ENCODE measurements at regions not wholly inside any gene's neighbourhood (a gene's known extent, or its start where the extent isn't known, plus 50 kb on each side); places are given as distances from the start of the nearest gene placed in this dataset.
A peak's percentile ranks its signal among the peaks of the same experiment; 100 is the strongest.

DNA sequence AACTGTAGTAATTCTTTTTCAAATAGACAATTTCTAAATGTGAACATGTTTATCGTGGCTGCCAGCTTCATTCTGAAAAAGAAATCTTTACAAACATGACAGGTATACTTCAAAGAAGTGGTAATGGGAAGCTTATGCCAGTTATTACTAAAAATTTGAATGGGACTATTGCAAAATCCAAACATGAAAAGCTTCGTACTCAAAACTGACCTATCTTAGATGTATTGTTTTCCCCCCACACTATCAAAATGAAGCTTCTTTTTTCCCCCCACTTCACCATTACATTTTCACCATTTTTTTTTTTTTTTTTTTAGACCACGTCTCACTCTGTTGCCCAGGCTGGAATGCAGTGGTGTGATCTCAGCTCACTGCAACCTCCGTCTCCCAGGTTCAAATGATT is 50.4 kb upstream of the SERTAD2 start:
- ChIA-PET CTCF (interaction anchor here (0.6 to 1.5 kb wide), 8 partner anchors 9 to 110 kb away, joined by 3 to 6 read pairs (median 3); no protein-coding TSS in a partner anchor), POLR2A (interaction anchor here (0.6 to 1.1 kb wide), 4 partner anchors 9 to 146 kb away, joined by 3 to 12 read pairs (median 8); no protein-coding TSS in a partner anchor)
- no peaks in the 10 kb centered on the region for H3K9me3 ChIP-seq
- Mint-ChIP-seq H3K9me3 (peaks cover 0 to 9% (median 0%) of the 10 kb centered on the region in 3 donors), H3K27me3 (no peaks in the 10 kb centered on the region), H3K4me1 (peaks cover 10 to 16% (median 16%) of the 10 kb centered on the region in 3 donors), H3K27ac (no peak overlapping the region), H3K36me3 (peaks cover 10% of the 10 kb centered on the region), H3K4me3 (no peak overlapping the region)
- peaks cover 0 to 5% of the 10 kb centered on the region in 2 experiments for H3K4me1 ChIP-seq (ENCODE audit: control insufficient read depth in 1 of 2, extremely low read depth in 1 of 2, insufficient read depth in 2 of 2, low read length in 2 of 2)
- no peaks in the 10 kb centered on the region for H3K27me3 ChIP-seq (replicated peaks in 1 of 2; ENCODE audit: control insufficient read depth in 2 of 2, extremely low read depth in 1 of 2, insufficient read depth in 2 of 2, low read length in 1 of 2)
- no peaks in the 10 kb centered on the region for H3K36me3 ChIP-seq (ENCODE audit: control insufficient read depth in 2 of 2, extremely low read depth in 1 of 2, insufficient read depth in 1 of 2, low read length in 1 of 2)
- ATAC-seq (replicated peaks in 1 of 4), result no peak
- H3K4me3 ChIP-seq (ENCODE audit: control insufficient read depth in 1 of 2, extremely low read depth in 1 of 2, low read length in 1 of 2), result no peak overlapping the region
- no peak overlapping the region for H3K27ac ChIP-seq (ENCODE audit: low read length)
- WGBS (ENCODE audit: insufficient coverage), result 100% methylated on average over 1 of the region's 4 CpGs
- DNase-seq, result no peak

DNA sequence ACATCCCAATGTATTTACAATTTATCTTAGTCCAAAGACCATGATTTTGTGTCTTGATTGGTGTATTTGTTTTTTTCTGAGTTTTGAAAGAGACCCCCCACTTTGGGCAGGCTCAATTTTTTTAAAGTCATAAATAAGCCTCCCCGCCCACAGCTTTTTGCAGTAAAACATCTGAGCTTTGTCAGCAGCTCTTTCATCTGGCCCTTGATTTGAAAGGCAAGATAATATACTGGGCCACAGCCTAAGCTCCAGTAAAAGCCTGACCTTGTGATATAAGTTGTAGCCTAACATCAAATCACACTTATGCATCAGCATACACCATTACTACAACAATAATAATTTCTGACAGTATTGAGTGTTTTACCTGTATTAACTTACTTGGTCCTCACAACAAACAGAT is 51.3 kb upstream of the SERTAD2 start:
- ATAC-seq (replicated peaks in 1 of 4) (no peak), DNase-seq (no peak)
- no peak overlapping the region for H3K27ac Mint-ChIP-seq
- peaks cover 10% of the 10 kb centered on the region for H3K36me3 Mint-ChIP-seq
- H3K27me3 ChIP-seq (replicated peaks in 1 of 2; ENCODE audit: control insufficient read depth in 2 of 2, extremely low read depth in 1 of 2, insufficient read depth in 2 of 2, low read length in 1 of 2), result no peaks in the 10 kb centered on the region
- H3K9me3 ChIP-seq, result no peaks in the 10 kb centered on the region
- H3K36me3 ChIP-seq (ENCODE audit: control insufficient read depth in 2 of 2, extremely low read depth in 1 of 2, insufficient read depth in 1 of 2, low read length in 1 of 2), result no peaks in the 10 kb centered on the region
- H3K4me1 Mint-ChIP-seq, result peaks cover 2 to 8% (median 8%) of the 10 kb centered on the region in 3 donors
- no CpG with 5 or more reads among the region's 1 CpG for WGBS (ENCODE audit: insufficient coverage)
- H3K4me1 ChIP-seq (ENCODE audit: control insufficient read depth in 1 of 2, extremely low read depth in 1 of 2, insufficient read depth in 2 of 2, low read length in 2 of 2), result no peaks in the 10 kb centered on the region
- H3K27ac ChIP-seq (ENCODE audit: low read length), result no peak overlapping the region
- H3K4me3 ChIP-seq (ENCODE audit: control insufficient read depth in 1 of 2, extremely low read depth in 1 of 2, low read length in 1 of 2), result no peak overlapping the region
- ChIA-PET CTCF (no interaction called here), POLR2A (interaction anchor here (0.5 to 1.1 kb wide), 3 partner anchors 9 to 418 kb away, joined by 3 to 12 read pairs (median 4); no protein-coding TSS in a partner anchor)
- H3K4me3 Mint-ChIP-seq, result no peak overlapping the region
- no peaks in the 10 kb centered on the region for H3K27me3 Mint-ChIP-seq
- H3K9me3 Mint-ChIP-seq, result peaks cover 0 to 9% (median 0%) of the 10 kb centered on the region in 3 donors

DNA sequence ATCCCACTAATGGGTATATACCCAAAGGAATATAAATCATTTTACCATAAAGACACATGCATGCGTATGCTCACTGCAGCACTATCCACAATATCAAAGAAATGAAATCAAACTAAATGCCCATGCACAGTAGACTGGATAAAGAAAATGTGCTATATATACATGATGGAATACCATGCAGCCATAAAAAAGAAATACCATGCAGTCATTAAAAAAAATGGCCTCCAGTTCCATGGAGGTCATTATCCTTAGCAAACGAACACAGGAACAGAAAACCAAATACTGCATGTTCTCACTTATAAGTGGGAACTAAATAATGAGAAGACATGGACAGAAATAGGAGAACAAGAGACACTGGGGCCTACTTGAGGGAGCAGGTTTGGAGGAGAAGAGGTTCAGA is 53.6 kb upstream of the SERTAD2 start:
- POLR2A ChIA-PET, result no interaction called here
- Mint-ChIP-seq H3K9me3 (peaks cover 0 to 9% (median 0%) of the 10 kb centered on the region in 3 donors), H3K36me3 (peaks cover 10% of the 10 kb centered on the region), H3K4me3 (no peak overlapping the region), H3K4me1 (peaks cover 13 to 19% (median 15%) of the 10 kb centered on the region in 3 donors), H3K27me3 (no peaks in the 10 kb centered on the region), H3K27ac (no peak overlapping the region)
- Histone ChIP-seq H3K9me3 (no peaks in the 10 kb centered on the region), H3K36me3 (ENCODE audit: control insufficient read depth in 2 of 2, extremely low read depth in 1 of 2, insufficient read depth in 1 of 2, low read length in 1 of 2) (no peaks in the 10 kb centered on the region), H3K4me1 (ENCODE audit: control insufficient read depth in 1 of 2, extremely low read depth in 1 of 2, insufficient read depth in 2 of 2, low read length in 2 of 2) (peaks cover 8 to 11% of the 10 kb centered on the region in 2 experiments), H3K27ac (ENCODE audit: low read length) (no peak overlapping the region), H3K27me3 (replicated peaks in 1 of 2; ENCODE audit: control insufficient read depth in 2 of 2, extremely low read depth in 1 of 2, insufficient read depth in 2 of 2, low read length in 1 of 2) (no peaks in the 10 kb centered on the region), H3K4me3 (ENCODE audit: control insufficient read depth in 1 of 2, extremely low read depth in 1 of 2, low read length in 1 of 2) (no peak overlapping the region)
- WGBS (ENCODE audit: insufficient coverage), result no CpG with 5 or more reads among the region's 2 CpGs
- CTCF ChIA-PET, result no interaction called here
- DNase-seq (no peak), ATAC-seq (replicated peaks in 1 of 4) (no peak)

DNA sequence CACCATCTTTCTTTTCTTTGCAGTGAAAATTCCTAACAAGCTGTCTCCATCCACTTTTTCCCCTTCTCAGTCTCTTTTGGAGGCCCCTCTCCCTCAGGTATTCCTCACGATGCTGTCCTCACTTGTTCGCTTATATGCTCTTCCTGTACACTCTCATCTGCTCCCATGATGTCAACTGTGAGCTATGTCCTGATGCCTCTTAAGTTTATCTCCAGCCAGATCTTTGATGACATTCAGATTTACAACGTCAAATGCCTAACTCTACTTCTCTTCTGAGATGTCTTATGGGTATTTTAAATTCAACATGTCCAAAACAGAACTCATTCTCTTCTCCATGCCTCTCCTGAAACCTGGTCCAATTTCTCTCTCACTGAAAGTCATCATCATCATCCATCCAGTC is 55.1 kb upstream of the SERTAD2 start:
- H3K9me3 Mint-ChIP-seq, result peaks cover 0 to 9% (median 0%) of the 10 kb centered on the region in 3 donors
- no peak for DNase-seq
- H3K27me3 Mint-ChIP-seq, result no peaks in the 10 kb centered on the region
- ChIA-PET POLR2A (no interaction called here), CTCF (no interaction called here)
- no peak for ATAC-seq (replicated peaks in 1 of 4)
- no peak overlapping the region for H3K27ac Mint-ChIP-seq
- H3K4me3 ChIP-seq (ENCODE audit: control insufficient read depth in 1 of 2, extremely low read depth in 1 of 2, low read length in 1 of 2), result no peak overlapping the region
- no peak overlapping the region for H3K4me3 Mint-ChIP-seq
- no peaks in the 10 kb centered on the region for H3K36me3 ChIP-seq (ENCODE audit: control insufficient read depth in 2 of 2, extremely low read depth in 1 of 2, insufficient read depth in 1 of 2, low read length in 1 of 2)
- H3K36me3 Mint-ChIP-seq, result peaks cover 10% of the 10 kb centered on the region
- H3K27me3 ChIP-seq (replicated peaks in 1 of 2; ENCODE audit: control insufficient read depth in 2 of 2, extremely low read depth in 1 of 2, insufficient read depth in 2 of 2, low read length in 1 of 2), result no peaks in the 10 kb centered on the region
- no peaks in the 10 kb centered on the region for H3K9me3 ChIP-seq
- H3K4me1 ChIP-seq (ENCODE audit: control insufficient read depth in 1 of 2, extremely low read depth in 1 of 2, insufficient read depth in 2 of 2, low read length in 2 of 2), result peaks cover 8 to 11% of the 10 kb centered on the region in 2 experiments
- no peak overlapping the region for H3K27ac ChIP-seq (ENCODE audit: low read length)
- H3K4me1 Mint-ChIP-seq, result peaks cover 16 to 23% (median 18%) of the 10 kb centered on the region in 3 donors
- WGBS (ENCODE audit: insufficient coverage), result 95% methylated on average over 2 of the region's 3 CpGs

DNA sequence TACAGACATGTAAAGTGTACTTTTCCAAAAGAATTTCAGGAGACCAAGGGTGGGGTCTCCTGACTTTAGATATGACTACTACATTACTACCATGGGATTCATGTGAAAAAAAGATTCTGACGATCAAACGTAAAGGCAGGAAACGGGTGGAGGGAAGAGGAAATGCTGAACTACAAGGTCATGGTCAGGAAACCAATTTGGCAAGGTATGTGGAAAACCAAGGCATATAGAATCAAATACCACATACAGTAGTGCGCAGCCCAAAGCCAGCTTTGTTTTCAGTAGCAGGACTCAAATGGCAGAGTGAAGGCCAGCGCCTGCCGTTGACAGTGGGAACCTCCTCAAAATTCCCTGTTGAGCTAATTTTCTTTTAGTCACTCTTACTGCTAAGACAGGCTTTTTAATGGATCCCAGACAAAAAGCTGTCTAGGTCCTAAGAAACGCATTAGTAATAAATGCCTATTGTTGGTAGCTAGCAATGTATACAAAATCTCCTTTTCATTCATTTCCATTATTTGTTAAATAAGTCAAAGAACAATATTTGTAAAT is 57.6 kb upstream of the SERTAD2 start:
- DNase-seq, result peak in 1 of 35 experiments; percentile 26

DNA sequence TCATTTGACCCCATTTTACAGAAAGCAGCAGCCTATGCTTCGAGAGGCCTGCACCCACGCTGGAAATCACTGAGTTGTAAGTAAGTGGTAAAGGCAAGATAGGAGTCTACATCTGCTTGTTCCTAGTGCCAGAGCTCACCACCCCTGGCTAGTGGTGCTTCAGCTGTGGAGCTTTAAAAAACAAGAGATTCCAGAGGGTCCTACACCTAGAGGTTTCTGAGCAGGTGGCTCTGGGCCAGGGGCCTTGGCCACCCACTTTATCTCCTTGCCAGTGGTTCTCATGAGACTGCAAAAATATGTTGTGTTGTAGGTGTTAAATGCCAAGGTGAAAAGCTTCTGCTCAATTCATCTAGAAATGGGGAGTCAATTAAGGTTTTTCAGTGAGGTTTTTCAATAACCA is 60.0 kb upstream of the SERTAD2 start:
- no peaks in the 10 kb centered on the region for H3K27me3 Mint-ChIP-seq
- no peak overlapping the region for H3K4me3 Mint-ChIP-seq
- no peak overlapping the region for H3K4me3 ChIP-seq (ENCODE audit: control insufficient read depth in 1 of 2, extremely low read depth in 1 of 2, low read length in 1 of 2)
- no peaks in the 10 kb centered on the region for H3K36me3 Mint-ChIP-seq
- no peak overlapping the region for H3K27ac ChIP-seq (ENCODE audit: low read length)
- DNase-seq (no peak), ATAC-seq (replicated peaks in 1 of 4) (no peak)
- no peaks in the 10 kb centered on the region for H3K36me3 ChIP-seq (ENCODE audit: control insufficient read depth in 2 of 2, extremely low read depth in 1 of 2, insufficient read depth in 1 of 2, low read length in 1 of 2)
- H3K4me1 Mint-ChIP-seq, result peaks cover 16 to 34% (median 21%) of the 10 kb centered on the region in 3 donors
- H3K27me3 ChIP-seq (replicated peaks in 1 of 2; ENCODE audit: control insufficient read depth in 2 of 2, extremely low read depth in 1 of 2, insufficient read depth in 2 of 2, low read length in 1 of 2), result no peaks in the 10 kb centered on the region
- H3K4me1 ChIP-seq (ENCODE audit: control insufficient read depth in 1 of 2, extremely low read depth in 1 of 2, insufficient read depth in 2 of 2, low read length in 2 of 2), result peaks cover 8 to 11% of the 10 kb centered on the region in 2 experiments
- ChIA-PET POLR2A (interaction anchor here in 1 of 2 donors (0.7 kb wide), 1 partner anchor 156 kb away, joined by 3 read pairs; no protein-coding TSS in a partner anchor), CTCF (interaction anchor here (0.7 to 1.2 kb wide), 4 partner anchors 10 to 150 kb away, joined by 3 to 4 read pairs (median 4); no protein-coding TSS in a partner anchor)
- 90% methylated on average over 2 of the region's 2 CpGs for WGBS (ENCODE audit: insufficient coverage)
- H3K9me3 Mint-ChIP-seq, result no peaks in the 10 kb centered on the region
- no peak overlapping the region for H3K27ac Mint-ChIP-seq
- H3K9me3 ChIP-seq, result no peaks in the 10 kb centered on the region

More for the DNA sequence above, 57.6 kb upstream of the SERTAD2 start:
- peaks cover 0 to 9% (median 0%) of the 10 kb centered on the region in 3 donors for H3K9me3 Mint-ChIP-seq
- H3K27me3 Mint-ChIP-seq, result no peaks in the 10 kb centered on the region
- Histone ChIP-seq H3K4me3 (ENCODE audit: control insufficient read depth in 1 of 2, extremely low read depth in 1 of 2, low read length in 1 of 2) (peak overlapping the region in 1 of 2 donors; percentile 17), H3K36me3 (ENCODE audit: control insufficient read depth in 2 of 2, extremely low read depth in 1 of 2, insufficient read depth in 1 of 2, low read length in 1 of 2) (no peaks in the 10 kb centered on the region), H3K4me1 (ENCODE audit: control insufficient read depth in 1 of 2, extremely low read depth in 1 of 2, insufficient read depth in 2 of 2, low read length in 2 of 2) (peaks cover 8 to 11% of the 10 kb centered on the region in 2 experiments), H3K9me3 (no peaks in the 10 kb centered on the region), H3K27ac (ENCODE audit: low read length) (no peak overlapping the region), H3K27me3 (replicated peaks in 1 of 2; ENCODE audit: control insufficient read depth in 2 of 2, extremely low read depth in 1 of 2, insufficient read depth in 2 of 2, low read length in 1 of 2) (no peaks in the 10 kb centered on the region)
- ChIA-PET CTCF (interaction anchor here (0.5 to 1.3 kb wide), 3 partner anchors 15 to 263 kb away, joined by 3 read pairs; no protein-coding TSS in a partner anchor), POLR2A (interaction anchor here in 1 of 2 donors (0.6 kb wide), 1 partner anchor 68 kb away, joined by 3 read pairs; no protein-coding TSS in a partner anchor)
- peak overlapping the region in 1 of 3 donors; percentile 37 for H3K4me3 Mint-ChIP-seq
- H3K4me1 Mint-ChIP-seq, result peaks cover 16 to 23% (median 16%) of the 10 kb centered on the region in 3 donors
- ATAC-seq (replicated peaks in 1 of 4), result peak; percentile 55 to 71 (median 61)
- WGBS (ENCODE audit: insufficient coverage), result 38% methylated on average over 2 of the region's 7 CpGs
- H3K27ac Mint-ChIP-seq, result peak overlapping the region in 1 of 2 donors; percentile 6
- H3K36me3 Mint-ChIP-seq, result peaks cover 7% of the 10 kb centered on the region

All from T-cell (primary cell).